ENCODE measurements at regions not wholly inside any gene's neighbourhood (a gene's known extent, or its start where the extent isn't known, plus 50 kb on each side); places are given as distances from the start of the nearest gene placed in this dataset.

DNA sequence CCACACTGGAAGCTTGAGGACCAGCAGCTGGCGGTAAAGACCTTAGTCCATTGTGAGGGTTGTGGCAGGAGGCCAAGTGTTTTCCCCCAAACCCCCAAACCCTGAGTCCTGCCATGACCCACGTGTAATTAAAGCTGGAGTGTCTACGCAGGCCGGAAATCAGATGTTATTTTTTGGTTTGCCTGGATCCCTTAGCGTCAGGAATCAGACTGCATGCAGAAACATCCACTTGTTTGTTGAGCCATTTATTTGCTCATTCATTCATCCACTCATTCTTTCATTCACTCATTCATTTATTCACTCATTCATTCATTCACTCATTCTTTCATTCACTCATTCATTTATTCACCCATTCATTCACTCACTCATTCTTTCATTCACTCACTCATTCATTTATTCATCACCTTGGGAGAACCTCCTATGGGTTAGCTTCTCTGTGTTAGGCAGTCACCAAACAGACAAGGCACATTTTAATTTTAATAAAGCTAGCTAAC lies 313.1 kb downstream of the MAF start:
- Histone ChIP-seq H3K4me1 (ENCODE audit: control insufficient read depth in 1 of 2, insufficient read depth in 2 of 2, low read depth in 1 of 2, low read length in 1 of 2) (no peaks in the 10 kb centered on the region), H3K27ac (ENCODE audit: low read depth in 2 of 2, low read length in 1 of 2) (no peak overlapping the region), H4K20me1 (ENCODE audit: insufficient read depth) (no peaks in the 10 kb centered on the region), H3F3A (replicated peaks; ENCODE audit: insufficient read depth) (no peaks in the 10 kb centered on the region), H3K36me3 (replicated peaks in 1 of 2; ENCODE audit: control insufficient read depth in 1 of 2, insufficient read depth in 2 of 2, low read length in 1 of 2) (no peaks in the 10 kb centered on the region), H3K27me3 (ENCODE audit: insufficient read depth) (no peaks in the 10 kb centered on the region), H3K9ac (no peak overlapping the region), H2AFZ (ENCODE audit: low read depth) (no peak overlapping the region), H3K79me2 (ENCODE audit: insufficient read depth) (no peaks in the 10 kb centered on the region), H3K9me2 (no peaks in the 10 kb centered on the region), H3K4me2 (no peak overlapping the region), H3K4me3 (ENCODE audit: low read depth in 2 of 2, low read length in 1 of 2) (no peak overlapping the region), H3K9me3 (no peaks in the 10 kb centered on the region)
- ChIA-PET CTCF (no interaction called here), POLR2A (no interaction called here)
- TF ChIP-seq GATA2 (CRISPR knock-in tag; IDR thresholded peaks at IDR 0.05) (no peak), YY1 (IDR thresholded peaks at IDR 0.05; ENCODE audit: low read depth) (no peak), GABPA (IDR thresholded peaks at IDR 0.05; ENCODE audit: low read depth) (no peak), RFX5 (IDR thresholded peaks at IDR 0.05; ENCODE audit: low read length) (no peak), EZH2phosphoT487 (IDR thresholded peaks at IDR 0.05; ENCODE audit: borderline replicate concordance, low read depth) (no peak), FOXJ3 (CRISPR knock-in tag; IDR thresholded peaks at IDR 0.05) (no peak), POLR2AphosphoS5 (IDR thresholded peaks at IDR 0.05; ENCODE audit: low read depth, low read length) (no peak), SIN3A (IDR thresholded peaks at IDR 0.05; ENCODE audit: borderline replicate concordance, low read depth, low read length) (no peak), TAF1 (IDR thresholded peaks at IDR 0.05; ENCODE audit: borderline replicate concordance, low read depth, low read length) (no peak)
- TF ChIP-seq, protein P1, sequence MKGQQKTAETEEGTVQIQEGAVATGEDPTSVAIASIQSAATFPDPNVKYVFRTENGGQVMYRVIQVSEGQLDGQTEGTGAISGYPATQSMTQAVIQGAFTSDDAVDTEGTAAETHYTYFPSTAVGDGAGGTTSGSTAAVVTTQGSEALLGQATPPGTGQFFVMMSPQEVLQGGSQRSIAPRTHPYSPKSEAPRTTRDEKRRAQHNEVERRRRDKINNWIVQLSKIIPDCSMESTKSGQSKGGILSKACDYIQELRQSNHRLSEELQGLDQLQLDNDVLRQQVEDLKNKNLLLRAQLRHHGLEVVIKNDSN (IDR thresholded peaks at IDR 0.05; ENCODE audit: borderline replicate concordance, low read depth): no peak
- 41% methylated on average over 4 of the region's 5 CpGs for WGBS (ENCODE audit: low lambda C conversion rate)
- no peak for DNase-seq

DNA sequence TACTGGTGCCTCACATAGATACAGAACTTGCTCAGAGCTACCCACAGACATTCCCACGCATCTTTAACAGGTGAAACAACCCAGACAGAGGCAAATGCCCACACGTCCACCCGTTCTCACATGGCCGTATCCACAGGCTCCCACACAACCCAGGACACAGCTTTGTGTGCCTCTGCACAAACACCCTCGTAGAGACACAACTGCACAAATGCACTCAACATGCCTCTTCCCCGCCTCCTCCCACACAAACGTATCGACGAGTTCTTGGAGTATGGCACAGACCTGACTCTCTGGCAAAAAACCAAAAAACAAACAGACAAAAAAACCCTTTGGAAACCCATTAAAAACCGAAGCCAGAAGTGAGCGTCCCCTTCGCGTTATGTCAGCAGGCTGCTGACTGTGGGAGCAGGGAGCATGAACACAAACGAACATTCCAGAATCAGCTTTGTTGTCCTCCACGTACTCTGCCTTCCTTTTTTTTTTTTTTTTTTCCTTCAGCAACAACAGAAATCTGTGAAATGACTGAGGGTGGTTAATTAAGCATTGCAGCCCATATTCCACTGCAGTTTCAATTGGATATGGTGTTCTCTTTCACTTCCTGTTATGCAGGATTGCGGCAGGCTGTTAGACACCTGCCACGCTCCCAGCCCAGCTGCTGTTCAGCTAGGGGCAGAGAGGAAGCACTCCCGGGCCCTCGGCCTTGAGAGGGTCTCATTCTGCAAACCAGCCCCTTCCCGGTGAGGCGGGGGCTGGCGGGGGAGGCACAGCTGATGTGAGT lies 313.7 kb downstream of the MAF start:
- no peaks in the 10 kb centered on the region for H3K36me3 ChIP-seq (replicated peaks in 1 of 2; ENCODE audit: control insufficient read depth in 1 of 2, insufficient read depth in 2 of 2, low read length in 1 of 2)
- no peak overlapping the region for H3K4me2 ChIP-seq
- no peaks in the 10 kb centered on the region for H3K9me2 ChIP-seq
- no peaks in the 10 kb centered on the region for H3K79me2 ChIP-seq (ENCODE audit: insufficient read depth)
- POLR2A ChIA-PET: no interaction called here
- H3K9me3 ChIP-seq: no peaks in the 10 kb centered on the region
- no peak overlapping the region for H3K27ac ChIP-seq (ENCODE audit: low read depth in 2 of 2, low read length in 1 of 2)
- no peaks in the 10 kb centered on the region for H3K27me3 ChIP-seq (ENCODE audit: insufficient read depth)
- no peaks in the 10 kb centered on the region for H3F3A ChIP-seq (replicated peaks; ENCODE audit: insufficient read depth)
- no peak for DNase-seq
- no peak for TF ChIP-seq RXRA (IDR thresholded peaks at IDR 0.05; ENCODE audit: borderline replicate concordance, low read depth)
- no peak for TF ChIP-seq MEF2A (IDR thresholded peaks at IDR 0.05; ENCODE audit: borderline replicate concordance, low read depth)
- no peak for TF ChIP-seq FOXM1 (IDR thresholded peaks at IDR 0.05; ENCODE audit: low read depth)
- TF ChIP-seq FOXJ3 (CRISPR knock-in tag; IDR thresholded peaks at IDR 0.05): no peak
- TF ChIP-seq TEAD4 (IDR thresholded peaks at IDR 0.05; ENCODE audit: borderline replicate concordance, insufficient read depth): no peak
- TF ChIP-seq EZH2phosphoT487 (IDR thresholded peaks at IDR 0.05; ENCODE audit: borderline replicate concordance, low read depth): no peak
- TF ChIP-seq TAF1 (IDR thresholded peaks at IDR 0.05; ENCODE audit: borderline replicate concordance, low read depth, low read length): no peak
- TF ChIP-seq, protein P2, sequence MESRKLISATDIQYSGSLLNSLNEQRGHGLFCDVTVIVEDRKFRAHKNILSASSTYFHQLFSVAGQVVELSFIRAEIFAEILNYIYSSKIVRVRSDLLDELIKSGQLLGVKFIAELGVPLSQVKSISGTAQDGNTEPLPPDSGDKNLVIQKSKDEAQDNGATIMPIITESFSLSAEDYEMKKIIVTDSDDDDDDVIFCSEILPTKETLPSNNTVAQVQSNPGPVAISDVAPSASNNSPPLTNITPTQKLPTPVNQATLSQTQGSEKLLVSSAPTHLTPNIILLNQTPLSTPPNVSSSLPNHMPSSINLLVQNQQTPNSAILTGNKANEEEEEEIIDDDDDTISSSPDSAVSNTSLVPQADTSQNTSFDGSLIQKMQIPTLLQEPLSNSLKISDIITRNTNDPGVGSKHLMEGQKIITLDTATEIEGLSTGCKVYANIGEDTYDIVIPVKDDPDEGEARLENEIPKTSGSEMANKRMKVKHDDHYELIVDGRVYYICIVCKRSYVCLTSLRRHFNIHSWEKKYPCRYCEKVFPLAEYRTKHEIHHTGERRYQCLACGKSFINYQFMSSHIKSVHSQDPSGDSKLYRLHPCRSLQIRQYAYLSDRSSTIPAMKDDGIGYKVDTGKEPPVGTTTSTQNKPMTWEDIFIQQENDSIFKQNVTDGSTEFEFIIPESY (IDR thresholded peaks at IDR 0.05; ENCODE audit: borderline replicate concordance, low read depth): no peak
- TF ChIP-seq RAD21 (IDR thresholded peaks at IDR 0.05; ENCODE audit: low read length): no peak
- TF ChIP-seq EP300 (IDR thresholded peaks at IDR 0.05; ENCODE audit: borderline replicate concordance in 1 of 2, low read depth in 1 of 2, low read length in 1 of 2): no peak
- no peak for TF ChIP-seq GABPA (IDR thresholded peaks at IDR 0.05; ENCODE audit: low read depth)
- TF ChIP-seq MXI1 (IDR thresholded peaks at IDR 0.05; ENCODE audit: low read depth, low read length): no peak
- no peak for TF ChIP-seq SMC3 (IDR thresholded peaks at IDR 0.05; ENCODE audit: low read depth, low read length)
- H3K9ac ChIP-seq: no peak overlapping the region
- H3K4me3 ChIP-seq (ENCODE audit: low read depth in 2 of 2, low read length in 1 of 2): no peak overlapping the region
- no peaks in the 10 kb centered on the region for H3K4me1 ChIP-seq (ENCODE audit: control insufficient read depth in 1 of 2, insufficient read depth in 2 of 2, low read depth in 1 of 2, low read length in 1 of 2)
- no peak overlapping the region for H2AFZ ChIP-seq (ENCODE audit: low read depth)
- H4K20me1 ChIP-seq (ENCODE audit: insufficient read depth): no peaks in the 10 kb centered on the region
- WGBS (ENCODE audit: low lambda C conversion rate): 50% methylated on average over 17 of the region's 22 CpGs
- CTCF ChIA-PET: no interaction called here

Data from SK-N-SH (cell line).